GM12864 (cell line): ENCODE measurements at regions not wholly inside any gene's neighbourhood (a gene's known extent, or its start where the extent isn't known, plus 50 kb on each side); places are given as distances from the start of the nearest gene placed in this dataset.

Experiments
- DNase-seq: peaks from one replicate; pipeline ENCODE4 v3.0.0-alpha.2; 2011; ENCODE audit warnings: low read depth
- H3K4me3 ChIP-seq: 2 replicates; pipeline ENCODE4 v1.5.1; 2011; ENCODE audit warnings: mild to moderate bottlenecking, low read depth, low read length, control low read depth
- CTCF ChIP-seq: IDR thresholded peaks from 2 replicates; pipeline ENCODE4 v1.5.1; 2011; ENCODE audit warnings: low read depth, mild to moderate bottlenecking, moderate library complexity, low read length, control low read depth, inconsistent platforms; ENCODE audit errors: missing control alignments

GRCh38 chr6:158249340-158249836, 62.9 kb upstream of the TULP4 start:
- TF ChIP-seq CTCF, result no peak
- H3K4me3 ChIP-seq, result no peak overlapping the region
- DNase-seq, result no peak

GRCh38 chr6:158251565-158251964, 60.7 kb upstream of the TULP4 start:
- DNase-seq, result no peak
- TF ChIP-seq CTCF, result no peak
- H3K4me3 ChIP-seq, result no peak overlapping the region

- no peak overlapping the region for H3K4me3 ChIP-seq
- no peak for TF ChIP-seq CTCF
- no peak for DNase-seq
Measured at GRCh38 chr6:158253248-158253647, 59.0 kb upstream of the TULP4 start.

GRCh38 chr6:158255275-158255988, 56.8 kb upstream of the TULP4 start:
- no peak overlapping the region for H3K4me3 ChIP-seq
- TF ChIP-seq CTCF, result no peak
- no peak for DNase-seq

GRCh38 chr6:158255989-158256601, 56.2 kb upstream of the TULP4 start:
- no peak for TF ChIP-seq CTCF
- DNase-seq, result no peak
- no peak overlapping the region for H3K4me3 ChIP-seq

GRCh38 chr6:158256746-158257424, 55.4 kb upstream of the TULP4 start:
- DNase-seq, result no peak
- H3K4me3 ChIP-seq, result no peak overlapping the region
- no peak for TF ChIP-seq CTCF
